Occipital lobe (tissue), 1 donor: ENCODE measurements at regions not wholly inside any gene's neighbourhood (a gene's known extent, or its start where the extent isn't known, plus 50 kb on each side); places are given as distances from the start of the nearest gene placed in this dataset.

Source experiments
- DNase-seq: peaks from one replicate; lab custom pipeline; 2025; lab: John Stamatoyannopoulos, UW

DNA sequence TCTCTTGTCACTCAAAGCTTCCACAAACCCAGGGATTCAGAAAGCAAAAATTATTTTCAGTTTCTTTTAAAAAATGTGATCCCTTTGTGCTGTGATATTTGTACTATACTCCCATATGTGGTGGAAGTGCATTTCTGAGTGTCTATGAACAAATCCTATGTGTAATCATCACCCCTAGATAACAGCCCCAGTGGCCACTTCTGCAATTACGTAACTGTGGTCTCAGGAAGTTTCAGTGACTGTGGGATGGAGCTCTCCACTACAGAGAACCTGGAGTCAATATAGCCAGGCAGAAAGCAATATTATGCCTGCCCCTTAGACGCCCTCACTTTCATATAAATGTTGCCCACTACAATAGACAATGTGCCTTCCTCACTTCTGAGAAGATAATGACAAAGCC lies 1101.7 kb upstream of the GHITM start:
- no peak for DNase-seq

DNA sequence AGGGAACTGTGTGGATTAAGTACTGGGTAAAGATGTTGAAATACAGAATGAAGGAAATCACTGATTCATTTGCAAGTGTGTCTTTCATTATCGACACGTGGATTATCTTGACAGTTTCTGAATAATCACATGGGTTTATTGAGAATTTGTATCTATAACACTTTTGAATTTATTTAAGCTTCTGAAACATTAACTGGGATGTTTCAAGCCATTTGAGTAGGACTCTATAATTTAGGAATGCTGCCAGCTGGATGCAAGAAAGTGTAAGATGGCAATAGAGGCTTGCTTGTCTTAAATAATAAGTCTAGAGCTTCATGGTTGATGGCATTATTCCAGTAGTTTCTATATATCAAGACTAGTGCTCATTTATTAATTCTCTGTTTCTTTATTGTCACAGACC lies 1100.7 kb upstream of the GHITM start:
- no peak for DNase-seq

DNA sequence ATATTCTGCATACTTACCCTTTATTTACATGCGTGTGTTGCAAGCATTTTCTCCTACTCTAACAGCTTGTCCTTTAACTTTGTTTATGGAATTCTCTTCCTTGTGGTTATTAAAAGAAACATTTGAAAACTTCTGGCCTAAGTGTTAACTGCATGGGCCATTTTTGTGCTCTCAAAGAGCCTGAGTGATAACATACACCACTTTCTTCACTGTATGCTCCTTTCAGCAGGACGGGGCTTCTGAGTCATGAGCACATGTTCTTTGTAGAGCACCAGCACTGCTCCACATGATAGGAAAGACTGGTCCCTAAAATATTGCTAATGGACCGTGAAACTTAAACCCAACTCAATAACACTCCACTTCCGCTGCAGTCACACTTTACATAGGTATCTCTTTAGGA lies 1093.6 kb upstream of the GHITM start:
- DNase-seq, result no peak

DNA sequence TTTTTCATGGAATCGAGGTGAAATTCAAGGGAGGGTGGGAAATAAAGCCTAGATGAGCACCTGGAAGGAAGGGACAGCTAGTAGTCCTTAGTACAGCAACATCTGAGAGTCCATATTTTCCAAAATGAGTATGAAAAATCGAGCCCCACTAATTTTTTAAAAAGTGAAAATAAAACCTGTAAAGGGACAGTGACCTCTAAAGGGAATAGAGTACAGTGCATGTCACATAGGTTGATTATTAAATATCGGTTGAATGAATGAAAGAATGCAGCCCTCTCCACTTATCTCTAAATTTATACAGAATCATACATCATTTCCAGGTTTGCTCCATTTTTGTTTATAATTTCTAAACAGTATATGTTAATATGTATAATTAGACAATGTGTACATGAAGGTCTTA lies 1088.5 kb upstream of the GHITM start:
- no peak for DNase-seq

DNA sequence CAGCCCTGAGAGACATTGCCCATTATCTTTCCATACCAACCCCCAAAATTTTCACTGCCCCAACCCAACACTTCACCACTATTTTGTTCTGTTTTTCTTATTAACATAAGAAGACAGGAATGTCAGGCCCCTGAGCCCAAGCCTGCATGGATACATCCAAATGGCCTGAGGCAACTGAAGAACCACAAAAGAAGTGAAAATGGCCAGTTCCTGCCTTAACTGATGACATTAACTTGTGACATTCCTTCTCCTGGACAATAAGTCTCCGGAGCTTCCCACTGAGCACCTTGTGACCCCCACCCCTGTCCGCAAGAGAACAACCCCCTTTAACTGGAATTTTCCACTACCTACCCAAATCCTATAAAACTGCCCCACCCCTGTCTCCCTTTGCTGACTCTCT lies 1076.4 kb upstream of the GHITM start:
- DNase-seq, result no peak

DNA sequence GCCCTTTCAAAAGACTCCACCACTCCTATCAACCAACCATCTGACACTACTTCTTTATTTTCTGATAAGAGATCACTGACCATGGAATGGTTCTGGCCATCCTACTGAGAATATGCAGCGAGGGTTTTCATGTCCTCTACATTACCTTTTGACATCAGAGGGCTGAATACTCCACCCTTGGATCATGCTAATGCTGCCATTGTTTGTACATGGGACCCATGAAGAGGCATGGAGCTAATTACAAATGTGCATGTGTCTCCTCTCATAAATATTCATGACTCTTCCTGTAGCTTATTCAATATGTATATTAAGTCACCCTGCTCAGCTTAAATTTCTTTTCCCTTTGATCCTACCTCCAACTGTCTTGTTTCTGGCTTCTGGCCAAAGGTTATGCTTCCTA lies 1065.8 kb upstream of the GHITM start:
- no peak for DNase-seq

DNA sequence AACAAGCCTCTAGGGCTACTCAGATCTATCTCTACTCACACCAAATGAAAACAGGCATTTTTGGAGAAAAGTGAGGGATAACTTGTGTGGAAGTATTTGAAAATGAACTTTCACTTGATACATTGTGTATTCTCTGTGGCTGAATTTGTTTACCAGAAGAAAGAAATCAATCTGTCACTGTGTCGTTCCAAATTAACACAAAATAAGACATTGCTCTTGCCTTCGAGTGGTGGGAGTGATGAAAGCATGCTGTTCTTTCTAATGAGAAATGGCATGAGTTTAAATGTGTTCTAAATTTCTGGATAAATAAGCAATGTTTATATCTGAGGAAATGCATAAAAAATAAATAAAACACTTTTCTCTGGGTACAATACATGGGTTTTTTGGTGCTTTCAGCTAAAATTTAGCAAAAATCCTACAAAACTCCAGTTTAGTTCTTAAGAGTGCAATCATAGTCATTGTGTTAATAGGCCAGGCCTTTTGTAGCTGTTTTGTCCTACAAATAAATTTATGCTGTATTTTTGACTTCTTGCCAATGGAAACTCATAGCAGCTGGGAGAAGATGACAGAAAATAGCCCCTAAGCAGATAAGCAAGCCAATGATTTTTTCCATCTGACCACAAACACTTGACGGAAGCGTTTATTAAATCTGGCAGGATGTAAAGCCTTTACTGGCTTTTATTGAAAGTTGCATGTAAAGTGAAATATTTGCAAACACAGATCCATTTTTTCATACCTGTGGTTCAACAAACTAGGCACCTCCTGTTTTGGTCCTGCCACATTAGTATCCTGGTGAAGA lies 1064.1 kb upstream of the GHITM start:
- no peak for DNase-seq

DNA sequence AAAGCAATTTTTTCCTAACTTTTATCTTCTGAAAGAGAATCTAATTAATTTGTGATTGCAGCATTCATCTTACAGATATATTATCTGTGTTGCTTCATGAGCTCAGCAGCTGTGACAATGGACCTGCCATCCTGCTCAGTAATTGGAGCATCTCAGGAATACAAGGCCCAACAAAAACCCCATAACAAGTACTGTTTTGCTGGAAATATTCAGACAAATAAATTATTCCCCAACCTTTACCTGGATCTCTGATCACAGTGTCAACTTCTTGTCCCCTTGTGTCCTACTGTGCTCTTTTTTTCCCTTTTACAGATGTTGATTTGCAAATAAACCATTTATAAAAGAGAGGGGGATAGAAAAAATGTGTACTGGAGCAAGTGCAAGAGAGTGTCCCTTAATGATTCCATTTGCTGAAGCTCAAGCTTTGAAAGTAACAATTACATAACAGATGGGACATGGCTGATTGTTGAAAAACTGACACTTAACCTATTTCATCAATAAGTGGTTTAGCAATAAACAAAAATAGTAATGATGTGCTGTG lies 1063.4 kb upstream of the GHITM start:
- no peak for DNase-seq

DNA sequence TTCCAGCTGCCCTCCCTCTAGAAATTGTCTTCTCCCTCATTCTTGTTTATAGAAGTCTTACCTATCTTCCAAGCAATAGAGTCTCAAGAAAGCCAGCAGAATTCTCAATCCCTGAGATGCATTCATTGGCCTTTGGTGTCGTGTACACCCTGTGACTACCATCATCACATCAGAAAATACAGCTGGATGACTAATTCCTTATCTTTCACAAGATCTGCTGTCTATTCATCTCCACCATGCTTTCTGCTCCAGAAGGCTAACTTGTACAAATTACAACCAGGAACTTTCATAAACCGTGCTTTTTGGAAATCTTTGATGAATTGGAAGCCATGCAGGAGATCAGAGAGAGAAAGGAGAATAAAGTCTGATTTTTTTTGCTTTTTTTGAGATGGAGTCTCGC lies 1062.9 kb upstream of the GHITM start:
- no peak for DNase-seq

DNA sequence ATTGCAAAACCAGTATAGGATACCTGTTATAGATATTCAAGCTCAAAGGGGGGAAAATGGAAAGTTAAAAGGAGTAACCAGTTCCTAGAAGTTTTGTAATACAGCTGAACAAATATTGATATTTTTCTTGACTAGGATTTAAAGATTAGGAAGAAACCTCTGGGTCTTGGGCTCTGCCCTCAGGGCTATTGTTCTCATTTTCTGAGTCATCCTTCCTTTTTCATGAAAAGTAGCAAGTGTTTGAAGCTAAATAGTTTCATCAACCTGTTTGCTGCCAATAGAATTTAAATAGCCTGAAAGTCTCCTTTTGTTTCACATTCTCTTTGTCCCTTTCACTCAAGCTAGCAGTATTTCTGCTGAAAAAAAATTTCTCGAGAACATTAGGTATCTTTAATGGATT lies 1061.1 kb upstream of the GHITM start:
- no peak for DNase-seq

DNA sequence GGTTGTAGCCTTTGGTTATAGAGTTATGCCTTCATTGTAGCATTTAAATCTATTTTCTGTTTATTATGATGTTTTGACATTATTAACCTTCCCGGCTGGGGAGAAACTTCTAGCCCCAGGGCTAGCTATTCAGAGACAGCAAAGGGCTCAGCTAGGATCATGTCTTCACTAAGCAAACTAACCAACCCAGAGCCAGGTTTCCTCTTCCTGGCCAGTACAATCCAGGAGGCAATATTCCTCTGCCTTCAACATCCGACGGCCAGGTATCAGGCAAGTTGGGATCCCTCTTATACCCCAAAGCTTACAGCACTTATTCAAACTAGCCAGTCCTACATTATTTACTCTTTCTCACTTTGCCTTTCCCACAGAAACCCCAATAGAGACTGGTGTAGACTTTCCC lies 1060.7 kb upstream of the GHITM start:
- DNase-seq, result no peak

DNA sequence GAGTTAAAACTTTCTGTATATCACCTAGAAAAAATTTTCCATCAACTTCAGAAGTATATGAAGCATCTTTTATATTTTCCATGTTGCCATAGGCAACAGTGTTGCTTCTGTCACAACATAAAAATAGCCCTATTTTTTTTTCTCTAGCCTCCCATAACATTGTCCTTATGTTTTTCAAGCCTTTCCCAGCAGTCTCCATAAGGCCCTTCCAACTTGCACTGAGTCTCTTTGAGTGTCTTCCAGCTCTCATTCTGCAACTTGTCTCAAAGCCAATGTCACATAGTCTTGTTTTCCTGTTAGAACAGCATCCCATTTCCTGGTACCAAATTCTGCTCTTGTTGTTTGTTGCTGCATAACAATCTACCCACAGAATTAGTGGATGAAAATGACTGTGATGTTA lies 1055.5 kb upstream of the GHITM start:
- peak; percentile 2 for DNase-seq

DNA sequence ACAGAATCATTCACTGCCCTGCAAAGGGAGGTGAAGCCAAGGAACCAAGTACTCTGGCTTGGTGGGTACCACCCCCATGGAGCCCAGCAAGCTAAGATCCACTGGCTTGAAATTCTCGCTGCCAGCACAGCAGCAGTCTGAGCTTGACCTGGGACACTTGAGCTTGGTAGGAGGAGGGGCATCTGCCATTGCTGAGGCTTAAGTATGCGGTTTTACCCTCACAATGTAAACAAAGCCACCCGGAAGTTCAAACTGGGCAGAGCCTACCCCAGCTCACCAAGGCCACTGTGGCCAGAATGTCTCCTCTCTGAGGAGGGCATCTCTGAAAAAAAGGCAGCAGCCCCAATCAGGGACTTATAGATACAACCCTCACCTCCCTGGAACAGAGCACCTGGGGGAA lies 1050.0 kb upstream of the GHITM start:
- no peak for DNase-seq

DNA sequence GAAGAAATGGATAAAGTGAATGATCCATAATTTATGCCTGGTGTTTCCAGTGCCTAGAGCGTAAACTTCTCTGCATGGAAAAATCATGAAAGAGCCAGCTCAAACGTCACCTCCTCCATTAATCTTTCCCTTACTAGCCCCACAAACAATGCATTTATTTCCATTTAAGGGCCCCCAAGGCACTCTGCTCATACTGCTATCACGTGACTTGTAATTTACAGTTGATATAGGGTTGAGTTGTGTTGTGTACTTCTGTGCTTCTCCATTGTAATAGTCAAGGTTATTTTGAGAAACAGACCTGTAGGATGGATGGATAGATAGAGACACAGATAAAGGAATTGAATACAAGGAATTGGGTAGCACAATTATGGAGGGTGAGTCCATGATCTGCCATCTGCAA lies 1034.7 kb upstream of the GHITM start:
- no peak for DNase-seq

DNA sequence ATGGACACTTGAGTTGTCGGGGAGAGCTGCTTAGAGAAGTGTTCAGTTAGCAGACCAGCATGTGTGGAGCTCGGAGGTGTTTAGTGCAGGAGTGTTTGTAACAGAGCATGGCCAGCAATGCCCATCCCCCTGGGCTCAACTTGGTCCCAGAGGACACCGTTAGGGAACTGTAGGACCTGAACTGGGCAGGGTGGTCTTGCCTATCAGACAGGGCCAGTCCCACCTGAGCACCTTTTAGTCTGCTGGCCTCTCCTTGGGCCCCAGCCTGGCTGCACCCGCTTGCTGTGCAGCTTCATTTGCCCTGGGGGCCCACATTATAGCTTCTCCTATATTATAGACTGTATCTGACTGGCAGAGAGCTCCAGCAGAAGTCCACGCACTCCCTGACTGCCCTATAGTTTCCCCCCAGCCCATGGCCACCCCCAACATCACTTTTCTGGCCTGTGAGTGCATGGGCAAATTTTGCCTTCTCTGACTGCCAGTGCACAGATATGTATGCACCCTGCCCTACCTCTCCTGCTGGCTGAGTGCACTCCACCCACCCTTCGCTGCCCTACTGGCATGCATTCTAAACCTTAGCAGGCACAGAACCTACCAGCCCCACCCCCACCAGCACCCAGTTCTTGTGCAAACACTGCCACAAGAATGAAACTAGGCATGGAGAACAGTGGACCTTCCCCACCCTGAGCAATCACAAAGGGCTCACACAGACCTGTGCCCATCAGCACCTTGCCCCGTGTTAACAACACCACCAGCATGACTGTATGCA lies 1030.6 kb upstream of the GHITM start:
- no peak for DNase-seq

DNA sequence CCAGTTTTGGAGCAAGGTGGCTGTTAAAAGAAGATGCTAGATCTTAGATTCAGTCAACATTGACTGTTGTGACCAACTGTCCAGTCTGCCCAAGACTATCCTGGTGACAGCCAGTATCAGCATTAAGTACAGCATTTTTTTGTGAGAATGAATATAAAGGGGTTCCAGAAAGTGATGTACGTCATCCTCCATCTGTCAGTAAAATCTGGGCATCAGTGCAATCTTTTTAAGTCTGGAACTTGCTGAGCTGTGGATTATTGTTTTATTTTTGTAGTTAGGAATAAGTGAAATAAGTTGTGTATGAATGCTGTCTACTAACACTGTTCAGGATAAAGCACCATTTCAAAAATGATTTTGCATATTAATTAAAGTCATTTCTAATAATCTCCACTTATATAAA lies 1020.0 kb upstream of the GHITM start:
- DNase-seq, result no peak

DNA sequence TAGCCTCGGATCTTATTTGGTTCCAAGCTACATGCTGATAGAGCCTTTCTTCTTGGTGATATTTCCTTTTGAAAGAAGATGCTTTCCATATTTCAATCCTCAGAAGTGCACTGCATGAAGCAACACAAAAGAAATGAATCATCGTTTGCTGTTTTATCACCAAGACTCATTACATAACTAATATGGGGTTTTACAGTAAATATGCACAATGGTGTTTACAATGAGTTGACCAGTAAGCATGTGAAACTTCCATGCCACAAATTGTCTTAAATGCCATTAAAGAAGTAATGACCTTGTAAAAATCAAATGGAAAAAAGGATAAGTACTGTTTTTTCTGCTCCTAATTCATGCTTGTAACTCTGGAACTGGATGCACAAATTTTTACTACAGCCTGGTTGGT lies 1017.0 kb upstream of the GHITM start:
- no peak for DNase-seq

DNA sequence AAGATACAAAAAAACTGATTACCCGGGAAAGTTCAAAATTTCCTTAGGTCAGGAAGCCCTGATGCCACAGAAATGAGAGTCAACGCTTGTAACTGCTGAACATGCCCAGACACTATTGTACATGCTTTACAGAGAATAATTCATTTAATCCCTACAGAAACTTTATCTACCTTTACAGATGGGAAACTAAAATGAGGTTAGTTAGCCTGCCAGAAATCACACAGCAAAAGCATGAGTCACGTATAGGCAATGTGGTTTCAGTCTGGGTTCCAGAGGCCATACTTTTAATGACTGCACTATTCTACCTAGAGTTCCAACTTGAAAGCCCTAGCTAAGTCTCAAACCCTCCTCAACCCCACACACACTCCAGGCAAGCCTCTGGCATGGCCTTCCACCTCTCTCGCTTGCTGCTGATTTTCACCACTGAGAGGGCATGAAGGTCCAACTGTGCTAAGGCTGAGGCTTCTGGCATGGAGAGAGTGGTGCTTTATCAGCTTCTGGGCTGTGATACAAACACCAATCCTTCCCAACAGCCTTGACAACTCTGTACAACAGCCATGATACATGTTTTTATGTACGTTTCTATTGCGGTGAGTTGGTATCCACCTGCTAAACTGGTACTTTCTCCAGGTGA lies 1011.2 kb upstream of the GHITM start:
- no peak for DNase-seq

DNA sequence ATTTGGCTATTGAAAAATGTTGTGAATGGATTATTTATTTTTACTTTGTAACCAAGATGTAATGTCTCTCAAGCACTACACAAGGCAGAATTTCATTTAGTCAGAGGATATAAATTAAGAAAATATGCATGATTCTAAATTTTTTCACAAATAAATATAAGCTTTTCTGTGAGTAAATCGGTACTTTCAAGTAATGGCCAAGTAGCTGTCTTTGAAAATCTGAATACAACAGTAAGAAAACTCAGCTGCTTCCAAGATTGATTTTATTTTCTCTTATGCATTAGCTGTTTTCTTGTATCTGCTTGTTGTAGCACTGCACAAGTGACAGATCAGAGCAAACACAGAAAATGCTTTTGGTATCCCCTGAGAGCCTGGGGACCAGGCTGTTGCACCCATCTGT lies 998.5 kb upstream of the GHITM start:
- no peak for DNase-seq

DNA sequence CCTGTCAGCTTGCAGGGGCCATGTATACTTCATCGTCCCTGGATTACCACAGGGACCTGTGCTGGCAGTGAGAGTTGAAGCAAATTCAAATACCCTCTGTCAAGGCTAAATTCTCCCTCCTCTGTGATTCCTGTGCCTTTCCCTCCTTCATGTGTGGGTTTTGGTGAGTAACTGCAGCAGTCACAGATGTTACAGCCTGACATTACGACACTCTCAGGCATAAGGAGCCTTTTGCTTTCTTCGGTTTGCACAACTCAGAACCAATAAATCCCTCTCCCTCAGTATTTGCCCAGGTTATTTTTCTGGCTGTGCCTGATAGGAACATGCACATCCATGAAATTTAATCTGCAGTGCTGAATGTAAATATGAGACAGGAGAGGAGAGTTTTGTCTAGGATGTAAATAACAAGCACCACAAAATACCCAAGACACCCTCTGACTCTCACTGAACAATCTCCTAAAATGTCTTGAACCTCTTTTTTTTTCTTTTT lies 997.2 kb upstream of the GHITM start:
- DNase-seq, result no peak

DNA sequence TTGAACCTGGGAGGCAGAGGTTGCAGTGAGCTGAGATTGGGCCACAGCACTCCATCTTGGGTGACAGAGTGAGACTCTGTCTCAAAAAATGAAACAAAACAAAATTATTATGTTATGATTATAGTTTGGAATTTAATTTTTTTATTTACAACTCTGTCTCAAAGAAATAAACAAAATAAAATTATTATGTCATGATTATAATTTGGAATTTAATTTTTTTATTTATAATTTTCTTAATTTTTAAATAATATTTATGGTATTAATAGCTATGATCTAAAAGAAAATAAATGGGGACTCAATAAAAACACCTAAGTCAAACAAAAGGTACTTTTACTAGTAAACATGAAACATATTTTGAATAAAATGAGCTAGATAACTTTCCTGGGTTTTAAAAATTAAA lies 994.8 kb upstream of the GHITM start:
- DNase-seq, result no peak

DNA sequence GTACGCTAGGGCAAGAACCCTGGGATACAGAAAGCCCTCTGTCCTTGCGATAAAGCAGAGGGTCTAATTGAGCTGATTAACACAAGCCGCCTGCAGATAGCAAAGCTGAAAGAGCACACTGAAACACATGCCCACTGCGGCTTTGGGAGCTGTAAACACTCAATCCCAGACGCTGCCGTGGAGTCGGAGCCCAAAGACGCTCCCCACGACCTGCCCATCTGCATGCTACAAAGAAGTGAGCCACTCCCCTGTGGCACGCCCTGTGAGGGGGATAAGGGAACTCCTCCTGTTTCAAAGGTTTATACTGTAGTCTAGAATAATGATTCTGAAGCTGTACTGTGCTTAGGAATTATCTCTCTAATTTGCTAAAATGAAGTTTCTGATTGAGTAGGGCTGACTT lies 985.6 kb upstream of the GHITM start:
- no peak for DNase-seq
